ENCODE measurements at regions not wholly inside any gene's neighbourhood (a gene's known extent, or its start where the extent isn't known, plus 50 kb on each side); places are given as distances from the start of the nearest gene placed in this dataset.

GRCh38 chr17:27398691-27399090 is 57.6 kb upstream of the KSR1 start:
- 25 to 85% (median 62%) methylated on average over 1 to 2 of the region's 2 CpGs; no CpG with 5 or more reads in 5 of the 10 experiments for WGBS, 10 experiments

GRCh38 chr17:27400991-27401390 is 55.3 kb upstream of the KSR1 start:
- 24 to 100% (median 58%) methylated on average over 1 to 2 of the region's 6 CpGs; no CpG with 5 or more reads in 6 of the 10 experiments for WGBS, 10 experiments

More at GRCh38 chr17:27398691-27399090, 57.6 kb upstream of the KSR1 start:
- ATAC-seq (replicated peaks in 6 of 8), result no peak
- in situ Hi-C loops (cut with MboI; ENCODE audit: low pct_unique_long_range_greater_than_20kb in 2 of 9, low sequenced_read_pairs in 9 of 9, unreplicated experiment in 9 of 9), result loop anchor here in 1 of 9 experiments (25.0 kb wide), 1 partner anchor 189 kb away; no protein-coding TSS in a partner anchor
- Histone ChIP-seq H3K27ac (no peak overlapping the region), H3K4me3 (no peak overlapping the region), H3K4me1 (replicated peaks in 1 of 2) (peaks cover 9 to 11% of the 10 kb centered on the region in 2 donors)

GRCh38 chr17:27402943-27403342 is 53.3 kb upstream of the KSR1 start:
- no peak overlapping the region for H3K4me3 ChIP-seq
- H3K27ac ChIP-seq, result peak overlapping the region; percentile 23 to 68
- peak in 1 of 8 experiments; percentile 7 for ATAC-seq (replicated peaks in 6 of 8)
- in situ Hi-C loops (cut with MboI; ENCODE audit: low pct_unique_long_range_greater_than_20kb in 2 of 9, low sequenced_read_pairs in 9 of 9, unreplicated experiment in 9 of 9), result loop anchor here in 2 of 9 experiments (25.0 kb wide), 2 partner anchors 91 to 109 kb away; no protein-coding TSS in a partner anchor
- peaks cover 12 to 13% of the 10 kb centered on the region in 2 donors for H3K4me1 ChIP-seq (replicated peaks in 1 of 2)
- WGBS, 10 experiments, result 60 to 100% (median 67%) methylated on average over 1 to 5 of the region's 5 CpGs; no CpG with 5 or more reads in 5 of the 10 experiments

More at GRCh38 chr17:27400991-27401390, 55.3 kb upstream of the KSR1 start:
- Histone ChIP-seq H3K27ac (no peak overlapping the region), H3K4me1 (replicated peaks in 1 of 2) (peaks cover 12 to 13% of the 10 kb centered on the region in 2 donors), H3K4me3 (no peak overlapping the region)
- no peak for ATAC-seq (replicated peaks in 6 of 8)
- in situ Hi-C loops (cut with MboI; ENCODE audit: low pct_unique_long_range_greater_than_20kb in 2 of 9, low sequenced_read_pairs in 9 of 9, unreplicated experiment in 9 of 9), result loop anchor here in 2 of 9 experiments (25.0 kb wide), 2 partner anchors 89 to 111 kb away; no protein-coding TSS in a partner anchor

- peaks cover 13 to 17% of the 10 kb centered on the region in 2 donors for H3K4me1 ChIP-seq (replicated peaks in 1 of 2)
- no peak overlapping the region for H3K4me3 ChIP-seq
- in situ Hi-C loops (cut with MboI; ENCODE audit: low pct_unique_long_range_greater_than_20kb in 2 of 9, low sequenced_read_pairs in 9 of 9, unreplicated experiment in 9 of 9), result loop anchor here in 2 of 9 experiments (25.0 kb wide), 2 partner anchors 91 to 109 kb away; no protein-coding TSS in a partner anchor
- 28 to 100% (median 83%) methylated on average over 1 to 7 of the region's 7 CpGs; no CpG with 5 or more reads in 4 of the 10 experiments for WGBS, 10 experiments
- peak in 5 of 8 experiments; percentile 71 to 94 (median 92) for ATAC-seq (replicated peaks in 6 of 8)
- peak overlapping the region; percentile 66 to 68 for H3K27ac ChIP-seq
Observed at GRCh38 chr17:27403480-27404005, 52.7 kb upstream of the KSR1 start.

GRCh38 chr17:27404676-27405075 is 51.6 kb upstream of the KSR1 start:
- no peak for ATAC-seq (replicated peaks in 6 of 8)
- Histone ChIP-seq H3K4me3 (no peak overlapping the region), H3K4me1 (replicated peaks in 1 of 2) (peaks cover 13 to 19% of the 10 kb centered on the region in 2 donors), H3K27ac (no peak overlapping the region)
- in situ Hi-C loops (cut with MboI; ENCODE audit: low pct_unique_long_range_greater_than_20kb in 2 of 9, low sequenced_read_pairs in 9 of 9, unreplicated experiment in 9 of 9), result loop anchor here in 2 of 9 experiments (25.0 kb wide), 2 partner anchors 92 to 108 kb away; no protein-coding TSS in a partner anchor

All from motor neuron (in vitro differentiated cells).